Activated naive CD4-positive, alpha-beta T cell treated with anti-CD3 and anti-CD28 coated beads for 36 hours (primary cell): ENCODE measurements at regions not wholly inside any gene's neighbourhood (a gene's known extent, or its start where the extent isn't known, plus 50 kb on each side); places are given as distances from the start of the nearest gene placed in this dataset.

Experiments used
- CTCF ChIA-PET: fragments of 350-600 bp; sonication (Branson Sonifier 250); formaldehyde crosslinking; loops from one replicate; lab custom pipeline; 2021; ENCODE audit warnings: antibody characterized with exemption; lab: Charles Lee
- DNase-seq: peaks from one replicate; pipeline ENCODE4 v3.0.0-alpha.2; 2020
- H3K27ac Mint-ChIP-seq: one replicate; pipeline ENCODE4 v1.8.0; 2021; ENCODE audit warnings: mild to moderate bottlenecking, mixed read lengths
- H3K27me3 Mint-ChIP-seq: one replicate; pipeline ENCODE4 v1.8.0; 2021; ENCODE audit warnings: low read depth, mixed read lengths
- H3K36me3 Mint-ChIP-seq: one replicate; pipeline ENCODE4 v1.8.0; 2021; ENCODE audit warnings: low read depth, mixed read lengths
- H3K4me1 Mint-ChIP-seq: one replicate; pipeline ENCODE4 v1.8.0; 2021; ENCODE audit warnings: low read depth, mixed read lengths
- H3K4me3 Mint-ChIP-seq: one replicate; pipeline ENCODE4 v1.8.0; 2021; ENCODE audit warnings: mild to moderate bottlenecking, moderate library complexity, mixed read lengths
- H3K9me3 Mint-ChIP-seq: one replicate; pipeline ENCODE4 v1.8.0; 2021; ENCODE audit warnings: mixed read lengths
- intact Hi-C: fragments of 100-400 bp; cut with micrococcal nuclease; formaldehyde crosslinking; loops from one replicate; pipeline ENCODE4 v1.15.1; 2023

DNA sequence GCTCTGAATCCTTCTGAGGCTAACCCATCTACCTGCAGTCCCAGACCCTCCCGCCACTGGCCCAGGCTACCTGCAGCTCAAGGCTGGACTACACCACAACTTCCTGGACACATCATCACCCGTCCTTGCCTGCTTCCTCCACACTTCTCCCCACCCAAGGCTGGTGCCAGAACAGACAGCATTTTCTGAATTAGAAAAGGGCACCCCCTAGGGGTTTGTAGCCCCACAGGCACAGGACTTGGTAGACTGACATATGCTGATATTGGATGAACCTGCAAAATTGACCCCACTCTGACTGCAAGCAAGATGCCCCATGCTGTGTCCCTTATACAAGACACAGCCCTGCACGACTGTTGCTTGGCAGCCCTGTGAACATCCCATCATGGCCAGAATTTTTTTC, 271.5 kb upstream of the C16orf82 start:
- Mint-ChIP-seq H3K36me3 (no peaks in the 10 kb centered on the region), H3K9me3 (no peaks in the 10 kb centered on the region), H3K27me3 (peaks cover 31% of the 10 kb centered on the region), H3K4me3 (no peak overlapping the region), H3K27ac (no peak overlapping the region), H3K4me1 (no peaks in the 10 kb centered on the region)
- intact Hi-C loops: loop anchor here (10.0 kb wide), 2 partner anchors 150 to 960 kb away; no protein-coding TSS in a partner anchor
- CTCF ChIA-PET: interaction anchor here (0.9 to 1.2 kb wide), 3 partner anchors 10 to 150 kb away, joined by 3 read pairs; no protein-coding TSS in a partner anchor
- peak; percentile 39 for DNase-seq

- Mint-ChIP-seq H3K4me1 (no peaks in the 10 kb centered on the region), H3K4me3 (no peak overlapping the region), H3K9me3 (no peaks in the 10 kb centered on the region), H3K27me3 (peaks cover 31% of the 10 kb centered on the region), H3K27ac (no peak overlapping the region), H3K36me3 (no peaks in the 10 kb centered on the region)
- intact Hi-C loops: no loop called here
- CTCF ChIA-PET: no interaction called here
- no peak for DNase-seq
Measured at GRCh38 chr16:26801628-26802027, 265.1 kb upstream of the C16orf82 start.

DNA sequence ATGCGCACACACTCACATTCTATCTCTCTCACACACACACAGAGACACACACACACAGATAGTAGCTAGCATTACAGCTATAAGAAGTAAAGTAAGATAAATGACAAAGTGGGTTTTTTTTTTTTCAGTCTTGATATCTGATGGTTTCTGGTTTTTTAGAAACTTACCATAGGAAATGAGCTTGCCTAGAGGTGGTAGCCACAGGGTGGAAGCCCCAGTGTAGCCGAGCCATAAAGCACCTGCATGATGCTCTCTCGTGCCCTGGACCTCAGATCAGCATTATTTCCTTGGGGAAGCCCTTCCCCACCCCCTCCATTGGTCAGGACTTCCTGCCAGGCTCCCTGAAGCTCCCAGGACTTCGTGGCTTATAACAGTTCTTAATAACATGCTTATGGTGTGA, 264.3 kb upstream of the C16orf82 start:
- CTCF ChIA-PET: no interaction called here
- intact Hi-C loops: no loop called here
- H3K4me3 Mint-ChIP-seq: no peak overlapping the region

DNA sequence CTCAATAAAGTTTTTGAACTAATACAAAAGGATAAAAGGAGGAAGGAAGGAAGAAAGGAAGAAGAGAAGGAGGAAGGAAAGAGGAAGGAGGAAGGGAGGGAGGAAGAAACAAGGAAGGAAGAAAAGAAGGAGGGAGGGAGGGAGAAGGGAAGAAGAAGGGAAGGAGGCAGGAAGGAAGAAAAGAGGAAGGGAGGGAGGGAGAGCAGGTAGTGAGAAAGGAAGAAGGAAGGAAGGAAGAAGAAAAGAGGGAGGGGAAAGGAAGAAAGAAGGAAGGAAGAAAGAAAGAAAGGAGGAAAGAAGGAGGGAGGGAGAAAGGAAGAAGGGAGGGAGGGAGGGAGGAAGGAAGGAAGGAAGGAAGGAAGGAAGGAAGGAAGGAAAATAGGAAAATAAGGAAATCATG, 263.8 kb upstream of the C16orf82 start:
- Mint-ChIP-seq H3K27ac (no peak overlapping the region), H3K4me3 (no peak overlapping the region), H3K4me1 (no peaks in the 10 kb centered on the region), H3K9me3 (no peaks in the 10 kb centered on the region), H3K27me3 (peaks cover 36% of the 10 kb centered on the region), H3K36me3 (no peaks in the 10 kb centered on the region)
- intact Hi-C loops: no loop called here
- CTCF ChIA-PET: no interaction called here
- DNase-seq: no peak

More for the DNA sequence above, 264.3 kb upstream of the C16orf82 start:
- no peaks in the 10 kb centered on the region for H3K4me1 Mint-ChIP-seq
- DNase-seq: no peak
- no peak overlapping the region for H3K27ac Mint-ChIP-seq
- no peaks in the 10 kb centered on the region for H3K9me3 Mint-ChIP-seq
- peaks cover 37% of the 10 kb centered on the region for H3K27me3 Mint-ChIP-seq
- no peaks in the 10 kb centered on the region for H3K36me3 Mint-ChIP-seq

DNA sequence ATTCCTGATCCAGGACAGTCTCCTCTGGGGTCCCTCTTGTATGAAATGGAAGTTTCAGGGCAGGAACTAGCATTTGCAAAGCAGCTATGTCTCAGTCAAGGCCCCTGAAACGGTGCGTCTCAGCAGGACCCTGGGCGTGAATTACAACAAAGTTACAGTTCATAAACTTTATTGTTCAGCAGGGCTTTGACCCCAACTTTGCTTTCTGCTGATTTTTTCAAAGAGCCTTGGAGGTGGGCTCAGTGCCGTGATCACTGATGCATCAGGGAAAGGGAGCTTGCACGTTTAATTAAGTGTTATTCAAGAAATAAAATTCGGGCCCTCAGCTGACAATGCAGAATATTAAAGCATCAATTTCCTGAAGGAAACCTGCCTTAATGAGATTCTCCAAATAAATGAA, 260.1 kb upstream of the C16orf82 start:
- no peak overlapping the region for H3K4me3 Mint-ChIP-seq
- no peaks in the 10 kb centered on the region for H3K9me3 Mint-ChIP-seq
- DNase-seq: no peak
- H3K4me1 Mint-ChIP-seq: no peaks in the 10 kb centered on the region
- CTCF ChIA-PET: no interaction called here
- intact Hi-C loops: no loop called here
- no peak overlapping the region for H3K27ac Mint-ChIP-seq
- no peaks in the 10 kb centered on the region for H3K36me3 Mint-ChIP-seq
- H3K27me3 Mint-ChIP-seq: peaks cover 18% of the 10 kb centered on the region

GRCh38 chr16:26809461-26809860, 257.3 kb upstream of the C16orf82 start:
- Mint-ChIP-seq H3K4me1 (no peaks in the 10 kb centered on the region), H3K36me3 (no peaks in the 10 kb centered on the region), H3K4me3 (no peak overlapping the region), H3K9me3 (no peaks in the 10 kb centered on the region), H3K27me3 (peaks cover 12% of the 10 kb centered on the region), H3K27ac (no peak overlapping the region)
- intact Hi-C loops: no loop called here
- DNase-seq: no peak
- CTCF ChIA-PET: no interaction called here

- Mint-ChIP-seq H3K4me1 (no peaks in the 10 kb centered on the region), H3K36me3 (no peaks in the 10 kb centered on the region), H3K4me3 (no peak overlapping the region), H3K27me3 (peaks cover 11% of the 10 kb centered on the region), H3K9me3 (no peaks in the 10 kb centered on the region), H3K27ac (no peak overlapping the region)
- CTCF ChIA-PET: no interaction called here
- intact Hi-C loops: no loop called here
- DNase-seq: no peak
Measured at GRCh38 chr16:26816266-26816665, 250.5 kb upstream of the C16orf82 start.

DNA sequence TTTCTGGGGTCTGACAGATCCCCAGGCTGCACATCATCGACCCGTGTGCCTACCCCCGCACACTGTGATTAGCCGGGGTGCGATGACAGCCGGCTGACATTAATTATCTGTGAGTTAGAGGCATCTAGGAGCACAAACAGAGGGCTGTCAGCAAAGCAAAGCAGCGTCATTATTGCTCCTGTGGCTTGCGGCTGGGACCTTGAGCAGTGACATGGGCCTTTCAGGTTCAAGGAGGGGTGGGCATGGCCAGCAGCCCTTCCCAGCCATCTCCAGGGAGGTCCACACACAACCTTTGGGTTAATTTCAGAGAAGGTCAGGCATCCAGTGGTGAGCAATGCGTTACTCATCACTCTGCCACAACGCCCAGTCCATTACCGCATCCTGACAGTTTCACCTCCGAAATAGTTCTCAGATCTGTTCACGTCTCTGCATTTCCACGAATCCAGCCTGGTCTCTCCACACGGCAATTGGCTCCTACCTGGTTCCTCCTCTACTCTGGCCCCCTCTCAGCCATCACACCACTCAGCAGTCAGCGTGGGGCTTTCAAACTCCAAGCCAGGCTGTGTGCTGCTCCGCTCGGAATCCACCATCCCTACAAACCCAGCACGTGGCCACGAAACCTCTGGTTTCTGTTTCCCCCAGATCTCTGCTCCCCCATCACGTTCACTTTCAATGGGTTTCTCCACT, 249.7 kb upstream of the C16orf82 start:
- H3K36me3 Mint-ChIP-seq: no peaks in the 10 kb centered on the region
- intact Hi-C loops: no loop called here
- peaks cover 11% of the 10 kb centered on the region for H3K27me3 Mint-ChIP-seq
- H3K4me1 Mint-ChIP-seq: no peaks in the 10 kb centered on the region
- CTCF ChIA-PET: no interaction called here
- DNase-seq: no peak
- H3K27ac Mint-ChIP-seq: no peak overlapping the region
- no peaks in the 10 kb centered on the region for H3K9me3 Mint-ChIP-seq
- H3K4me3 Mint-ChIP-seq: no peak overlapping the region

GRCh38 chr16:26818393-26818792, 248.3 kb upstream of the C16orf82 start:
- no peaks in the 10 kb centered on the region for H3K4me1 Mint-ChIP-seq
- CTCF ChIA-PET: no interaction called here
- no peaks in the 10 kb centered on the region for H3K9me3 Mint-ChIP-seq
- intact Hi-C loops: no loop called here
- no peak overlapping the region for H3K27ac Mint-ChIP-seq
- DNase-seq: no peak
- no peaks in the 10 kb centered on the region for H3K36me3 Mint-ChIP-seq
- H3K4me3 Mint-ChIP-seq: no peak overlapping the region
- H3K27me3 Mint-ChIP-seq: peaks cover 11% of the 10 kb centered on the region

DNA sequence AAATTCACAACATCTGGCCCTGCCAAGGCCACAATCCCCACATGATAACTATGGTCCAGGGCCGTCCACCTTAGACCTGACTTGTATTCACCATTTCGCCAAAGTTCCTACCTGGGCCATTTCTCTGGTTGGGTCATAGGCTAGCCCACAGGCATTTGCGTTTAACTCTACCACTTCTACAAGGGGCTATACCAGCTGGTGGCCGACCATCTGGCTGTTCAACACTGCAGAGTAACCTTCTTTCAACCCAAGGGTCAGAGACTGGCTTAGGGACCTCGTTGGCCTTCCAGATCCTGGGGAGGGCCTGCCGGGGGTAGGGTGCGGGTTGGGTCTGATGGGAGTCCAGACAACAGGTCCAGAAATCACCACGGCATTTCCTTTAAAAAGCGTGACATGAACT, 242.3 kb upstream of the C16orf82 start:
- Mint-ChIP-seq H3K4me3 (no peak overlapping the region), H3K36me3 (no peaks in the 10 kb centered on the region), H3K9me3 (no peaks in the 10 kb centered on the region), H3K27ac (no peak overlapping the region), H3K27me3 (peaks cover 11% of the 10 kb centered on the region), H3K4me1 (no peaks in the 10 kb centered on the region)
- DNase-seq: no peak
- intact Hi-C loops: no loop called here
- CTCF ChIA-PET: no interaction called here

DNA sequence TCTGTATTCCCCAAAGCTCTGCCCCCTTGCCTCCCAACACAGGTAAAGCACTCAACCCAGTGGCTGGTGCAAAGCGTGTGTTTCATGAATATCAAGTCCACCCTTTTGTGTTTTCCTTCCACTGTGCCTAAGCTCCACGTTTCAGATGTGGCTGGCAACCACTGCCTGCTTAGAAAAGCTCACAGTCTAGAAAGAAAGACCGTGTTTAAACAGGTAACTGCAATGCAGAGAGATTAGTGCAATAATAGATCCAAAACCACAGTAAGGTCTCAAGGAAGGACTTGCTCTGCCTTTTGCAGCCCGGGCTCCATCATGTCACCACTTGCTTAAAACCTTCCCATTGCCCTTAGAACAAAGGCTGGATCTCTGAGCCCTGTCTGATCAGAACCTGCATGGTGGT, 240.2 kb upstream of the C16orf82 start:
- DNase-seq: no peak
- intact Hi-C loops: no loop called here
- Mint-ChIP-seq H3K36me3 (no peaks in the 10 kb centered on the region), H3K27me3 (peaks cover 9% of the 10 kb centered on the region), H3K4me3 (no peak overlapping the region), H3K9me3 (no peaks in the 10 kb centered on the region), H3K27ac (no peak overlapping the region), H3K4me1 (no peaks in the 10 kb centered on the region)
- CTCF ChIA-PET: no interaction called here

GRCh38 chr16:26827386-26827785, 239.3 kb upstream of the C16orf82 start:
- DNase-seq: no peak
- Mint-ChIP-seq H3K9me3 (no peaks in the 10 kb centered on the region), H3K36me3 (no peaks in the 10 kb centered on the region), H3K27me3 (peaks cover 9% of the 10 kb centered on the region), H3K4me1 (no peaks in the 10 kb centered on the region), H3K4me3 (no peak overlapping the region), H3K27ac (no peak overlapping the region)
- CTCF ChIA-PET: interaction anchor here (0.9 kb wide), 1 partner anchor 796 kb away, joined by 3 read pairs; no protein-coding TSS in a partner anchor
- intact Hi-C loops: no loop called here

GRCh38 chr16:26830428-26831127, 236.1 kb upstream of the C16orf82 start:
- no peak overlapping the region for H3K27ac Mint-ChIP-seq
- CTCF ChIA-PET: no interaction called here
- intact Hi-C loops: no loop called here

More at GRCh38 chr16:26830428-26831127, 236.1 kb upstream of the C16orf82 start:
- Mint-ChIP-seq H3K9me3 (peaks cover 4% of the 10 kb centered on the region), H3K27me3 (peaks cover 14% of the 10 kb centered on the region), H3K4me3 (no peak overlapping the region), H3K4me1 (no peaks in the 10 kb centered on the region), H3K36me3 (no peaks in the 10 kb centered on the region)
- DNase-seq: no peak
